ENCODE measurements at regions not wholly inside any gene's neighbourhood (a gene's known extent, or its start where the extent isn't known, plus 50 kb on each side); places are given as distances from the start of the nearest gene placed in this dataset.

- Mint-ChIP-seq H3K27ac (no peak overlapping the region), H3K27me3 (peaks cover 6% of the 10 kb centered on the region), H3K9me3 (ENCODE audit: insufficient read depth) (no peaks in the 10 kb centered on the region), H3K4me1 (no peaks in the 10 kb centered on the region), H3K4me3 (no peak overlapping the region)
- H3K4me1 ChIP-seq (ENCODE audit: control insufficient read depth in 2 of 2, insufficient read depth in 2 of 2, low read length in 2 of 2) = no peaks in the 10 kb centered on the region
- no peak overlapping the region for H3K9ac ChIP-seq (ENCODE audit: low read length)
- POLR2A ChIA-PET = no interaction called here
- ATAC-seq (ENCODE audit: low read depth) (no peak), DNase-seq (no peak)
- H3K79me2 ChIP-seq (ENCODE audit: control insufficient read depth, insufficient read depth, low read length) = no peaks in the 10 kb centered on the region
- TF ChIP-seq CTCF (IDR thresholded peaks at IDR 0.05) (no peak), EZH2 (IDR thresholded peaks at IDR 0.05; ENCODE audit: borderline replicate concordance, insufficient read depth, low read depth, low read length, poor library complexity, severe bottlenecking) (no peak)
- WGBS (ENCODE audit: insufficient coverage) = 98% methylated on average over 5 of the region's 11 CpGs
- no peaks in the 10 kb centered on the region for H3K27me3 ChIP-seq (replicated peaks in 1 of 4; ENCODE audit: control extremely low read depth in 1 of 4, control insufficient read depth in 3 of 4, insufficient read depth in 4 of 4, low read length in 3 of 4)
- intact Hi-C loops (cut with micrococcal nuclease) = no loop called here
- no peak overlapping the region for H3K4me3 ChIP-seq (ENCODE audit: control extremely low read depth in 1 of 5, extremely low read depth in 1 of 5, insufficient read depth in 1 of 5, low read depth in 2 of 5, low read length in 4 of 5)
- no peaks in the 10 kb centered on the region for H4K20me1 ChIP-seq (ENCODE audit: control insufficient read depth, insufficient read depth, low read length, poor library complexity, severe bottlenecking)
- CTCF ChIA-PET = no interaction called here
- no peaks in the 10 kb centered on the region for H3K36me3 ChIP-seq (replicated peaks in 1 of 2; ENCODE audit: control extremely low read depth in 1 of 2, control insufficient read depth in 1 of 2, extremely low read depth in 1 of 2, insufficient read depth in 2 of 2, low read length in 1 of 2)
- peaks cover 0 to 11% (median 0%) of the 10 kb centered on the region in 3 donors for H3K9me3 ChIP-seq (ENCODE audit: control extremely low read depth in 1 of 3, control insufficient read depth in 2 of 3, insufficient read depth in 1 of 3, low read length in 2 of 3)
- H3K27ac ChIP-seq (ENCODE audit: low read length in 2 of 2) = no peak overlapping the region
- no peak overlapping the region for H2AFZ ChIP-seq (ENCODE audit: insufficient read depth, low read depth, low read length, poor library complexity, severe bottlenecking)
- no peak overlapping the region for H3K4me2 ChIP-seq (replicated peaks; ENCODE audit: low read depth, low read length, poor library complexity, severe bottlenecking)
Measured at GRCh38 chr7:155887174-155887525, 74.9 kb upstream of the SHH start.

- no peak overlapping the region for H3K4me3 Mint-ChIP-seq
- DNase-seq (no peak), ATAC-seq (ENCODE audit: low read depth) (no peak)
- TF ChIP-seq EZH2 (IDR thresholded peaks at IDR 0.05; ENCODE audit: borderline replicate concordance, insufficient read depth, low read depth, low read length, poor library complexity, severe bottlenecking) = no peak
- no peak for TF ChIP-seq CTCF (IDR thresholded peaks at IDR 0.05)
- Histone ChIP-seq H3K4me3 (ENCODE audit: control extremely low read depth in 1 of 5, extremely low read depth in 1 of 5, insufficient read depth in 1 of 5, low read depth in 2 of 5, low read length in 4 of 5) (no peak overlapping the region), H3K36me3 (replicated peaks in 1 of 2; ENCODE audit: control extremely low read depth in 1 of 2, control insufficient read depth in 1 of 2, extremely low read depth in 1 of 2, insufficient read depth in 2 of 2, low read length in 1 of 2) (no peaks in the 10 kb centered on the region), H4K20me1 (ENCODE audit: control insufficient read depth, insufficient read depth, low read length, poor library complexity, severe bottlenecking) (no peaks in the 10 kb centered on the region), H2AFZ (ENCODE audit: insufficient read depth, low read depth, low read length, poor library complexity, severe bottlenecking) (no peak overlapping the region), H3K4me1 (ENCODE audit: control insufficient read depth in 2 of 2, insufficient read depth in 2 of 2, low read length in 2 of 2) (no peaks in the 10 kb centered on the region), H3K27ac (ENCODE audit: low read length in 2 of 2) (no peak overlapping the region), H3K4me2 (replicated peaks; ENCODE audit: low read depth, low read length, poor library complexity, severe bottlenecking) (no peak overlapping the region), H3K27me3 (replicated peaks in 1 of 4; ENCODE audit: control extremely low read depth in 1 of 4, control insufficient read depth in 3 of 4, insufficient read depth in 4 of 4, low read length in 3 of 4) (no peaks in the 10 kb centered on the region), H3K9me3 (ENCODE audit: control extremely low read depth in 1 of 3, control insufficient read depth in 2 of 3, insufficient read depth in 1 of 3, low read length in 2 of 3) (peaks cover 0 to 11% (median 0%) of the 10 kb centered on the region in 3 donors), H3K79me2 (ENCODE audit: control insufficient read depth, insufficient read depth, low read length) (no peaks in the 10 kb centered on the region), H3K9ac (ENCODE audit: low read length) (no peak overlapping the region)
- ChIA-PET POLR2A (no interaction called here), CTCF (no interaction called here)
- WGBS (ENCODE audit: insufficient coverage) = 88% methylated on average over 35 of the region's 37 CpGs
- no peak overlapping the region for H3K27ac Mint-ChIP-seq
- intact Hi-C loops (cut with micrococcal nuclease) = no loop called here
- peaks cover 6% of the 10 kb centered on the region for H3K27me3 Mint-ChIP-seq
- H3K4me1 Mint-ChIP-seq = no peaks in the 10 kb centered on the region
- H3K9me3 Mint-ChIP-seq (ENCODE audit: insufficient read depth) = no peaks in the 10 kb centered on the region
Measured at GRCh38 chr7:155886391-155887173, 74.3 kb upstream of the SHH start.

All from B cell (primary cell).